H1 (cell line): ENCODE measurements at regions not wholly inside any gene's neighbourhood (a gene's known extent, or its start where the extent isn't known, plus 50 kb on each side); places are given as distances from the start of the nearest gene placed in this dataset.

Source experiments
- CHD1 ChIP-seq: IDR thresholded peaks from 2 replicates; pipeline ENCODE4 v1.6.1; 2012; ENCODE audit warnings: low read depth, low read length, improper control_type of control experiment
- E2F6 ChIP-seq: IDR thresholded peaks from 2 replicates; pipeline ENCODE4 v1.6.1; 2012; ENCODE audit warnings: inconsistent platforms
- SAP30 ChIP-seq: fragments of 300-600 bp; sonication (generic); IDR thresholded peaks from 2 replicates; pipeline ENCODE4 v1.7.1; 2012; ENCODE audit warnings: low read length, moderate library complexity, mild to moderate bottlenecking, inconsistent platforms; ENCODE audit not compliant: insufficient read depth, insufficient replicate concordance

DNA sequence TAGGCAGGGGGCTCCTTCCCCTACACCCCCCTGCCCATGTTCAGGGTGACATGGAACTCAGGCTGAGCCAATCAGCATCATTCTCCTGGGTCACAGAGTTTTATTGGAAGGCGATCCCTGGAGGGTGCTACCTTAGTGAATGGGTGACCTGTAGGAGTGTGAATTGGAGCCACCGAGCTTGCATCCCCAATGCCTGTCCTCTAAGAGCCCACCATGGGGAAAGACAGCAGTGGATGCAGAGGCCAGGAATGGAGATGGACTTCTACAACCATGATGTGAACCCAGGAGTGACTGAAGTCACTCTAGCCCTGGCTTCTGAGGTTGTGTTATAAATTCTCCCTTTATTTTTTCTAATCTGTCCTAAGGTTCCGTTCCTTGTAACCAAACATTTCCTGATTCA is 89.4 kb downstream of the CCDC71L start (continued):
- TF ChIP-seq E2F6 (no peak), SAP30 (no peak), CHD1 (no peak)
